ENCODE measurements at regions not wholly inside any gene's neighbourhood (a gene's known extent, or its start where the extent isn't known, plus 50 kb on each side); places are given as distances from the start of the nearest gene placed in this dataset.

DNA sequence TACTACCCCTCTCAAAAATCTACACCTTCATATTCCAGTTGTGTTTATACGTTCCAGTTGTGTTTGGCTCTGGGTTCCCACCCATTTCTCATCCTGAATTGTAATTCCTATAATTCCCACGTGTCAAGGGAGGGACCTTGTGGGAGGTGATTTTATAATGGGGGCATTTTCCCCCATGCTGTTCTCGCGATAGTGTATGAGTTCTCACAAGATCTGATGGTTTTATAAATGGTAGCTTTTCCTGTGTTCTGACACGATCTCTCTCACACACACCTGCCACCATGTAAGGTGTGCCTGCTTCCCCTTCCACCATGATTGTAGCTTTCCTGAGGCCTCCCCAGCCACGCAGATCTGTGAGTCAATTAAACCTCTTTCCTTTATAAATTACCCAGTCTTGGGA, 108.5 kb upstream of the ADAMTS16 start:
- H3K27ac ChIP-seq = no peak overlapping the region
- no peaks in the 10 kb centered on the region for H3K27me3 ChIP-seq
- intact Hi-C loops (cut with DNase I) = no loop called here
- H3K4me1 ChIP-seq = no peaks in the 10 kb centered on the region
- no peak for DNase-seq (ENCODE audit: low spot score in 2 of 2)
- TF ChIP-seq, protein P1, sequence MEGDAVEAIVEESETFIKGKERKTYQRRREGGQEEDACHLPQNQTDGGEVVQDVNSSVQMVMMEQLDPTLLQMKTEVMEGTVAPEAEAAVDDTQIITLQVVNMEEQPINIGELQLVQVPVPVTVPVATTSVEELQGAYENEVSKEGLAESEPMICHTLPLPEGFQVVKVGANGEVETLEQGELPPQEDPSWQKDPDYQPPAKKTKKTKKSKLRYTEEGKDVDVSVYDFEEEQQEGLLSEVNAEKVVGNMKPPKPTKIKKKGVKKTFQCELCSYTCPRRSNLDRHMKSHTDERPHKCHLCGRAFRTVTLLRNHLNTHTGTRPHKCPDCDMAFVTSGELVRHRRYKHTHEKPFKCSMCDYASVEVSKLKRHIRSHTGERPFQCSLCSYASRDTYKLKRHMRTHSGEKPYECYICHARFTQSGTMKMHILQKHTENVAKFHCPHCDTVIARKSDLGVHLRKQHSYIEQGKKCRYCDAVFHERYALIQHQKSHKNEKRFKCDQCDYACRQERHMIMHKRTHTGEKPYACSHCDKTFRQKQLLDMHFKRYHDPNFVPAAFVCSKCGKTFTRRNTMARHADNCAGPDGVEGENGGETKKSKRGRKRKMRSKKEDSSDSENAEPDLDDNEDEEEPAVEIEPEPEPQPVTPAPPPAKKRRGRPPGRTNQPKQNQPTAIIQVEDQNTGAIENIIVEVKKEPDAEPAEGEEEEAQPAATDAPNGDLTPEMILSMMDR (IDR thresholded peaks at IDR 0.05) = no peak
- no peaks in the 10 kb centered on the region for H3K36me3 ChIP-seq
- H3K4me3 ChIP-seq = no peak overlapping the region
- no peaks in the 10 kb centered on the region for H3K9me3 ChIP-seq

GRCh38 chr5:5037674-5038073, 102.5 kb upstream of the ADAMTS16 start:
- Histone ChIP-seq H3K27me3 (no peaks in the 10 kb centered on the region), H3K9me3 (no peaks in the 10 kb centered on the region), H3K36me3 (no peaks in the 10 kb centered on the region), H3K27ac (no peak overlapping the region), H3K4me3 (no peak overlapping the region), H3K4me1 (no peaks in the 10 kb centered on the region)
- no peak for DNase-seq (ENCODE audit: low spot score in 2 of 2)
- TF ChIP-seq, protein P1 (IDR thresholded peaks at IDR 0.05) = no peak
- intact Hi-C loops (cut with DNase I) = no loop called here

DNA sequence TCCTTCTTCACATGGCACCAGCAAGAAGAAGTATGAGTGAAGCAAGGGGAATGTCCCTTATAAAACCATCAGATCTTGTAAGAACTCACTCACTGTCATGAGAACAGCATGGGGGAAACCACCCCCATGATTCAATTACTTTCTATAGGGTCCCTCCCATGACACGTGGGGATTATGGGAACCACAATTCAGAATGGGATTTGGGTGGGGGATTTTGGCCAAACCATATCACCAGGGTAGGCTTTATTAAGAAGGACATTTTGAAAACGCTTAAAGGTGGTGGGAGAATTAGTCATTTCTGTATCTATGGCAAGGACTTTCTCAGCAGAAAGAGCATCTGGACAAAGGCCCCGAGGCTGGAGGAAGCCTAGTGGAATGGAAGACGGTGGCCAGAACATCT, 100.2 kb upstream of the ADAMTS16 start:
- no peaks in the 10 kb centered on the region for H3K36me3 ChIP-seq
- H3K4me1 ChIP-seq = no peaks in the 10 kb centered on the region
- TF ChIP-seq, protein P1 (IDR thresholded peaks at IDR 0.05) = no peak
- H3K4me3 ChIP-seq = no peak overlapping the region
- no peaks in the 10 kb centered on the region for H3K27me3 ChIP-seq
- intact Hi-C loops (cut with DNase I) = no loop called here
- DNase-seq (ENCODE audit: low spot score in 2 of 2) = no peak
- no peaks in the 10 kb centered on the region for H3K9me3 ChIP-seq
- H3K27ac ChIP-seq = no peak overlapping the region

DNA sequence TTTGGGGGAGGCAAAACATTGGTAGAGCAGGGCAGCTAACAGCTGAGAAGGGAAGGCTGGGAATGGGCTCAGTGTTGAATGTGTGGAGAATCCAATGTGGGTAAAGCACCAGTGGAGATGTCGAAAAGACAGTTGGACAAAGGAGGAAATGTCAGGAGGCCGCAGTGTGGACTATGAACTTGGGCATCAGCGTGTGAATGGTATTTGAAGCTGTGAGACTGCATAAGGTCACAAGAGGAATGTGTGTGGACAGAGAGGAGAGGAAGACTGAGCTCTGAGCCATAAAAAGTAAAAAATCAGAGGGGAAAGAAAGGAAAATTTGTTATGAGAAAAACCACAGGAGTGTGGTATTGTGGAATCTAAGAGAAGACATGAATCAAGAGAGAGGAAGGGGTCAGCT, 99.4 kb upstream of the ADAMTS16 start:
- Histone ChIP-seq H3K27ac (no peak overlapping the region), H3K36me3 (no peaks in the 10 kb centered on the region), H3K9me3 (no peaks in the 10 kb centered on the region), H3K4me3 (no peak overlapping the region), H3K4me1 (no peaks in the 10 kb centered on the region), H3K27me3 (no peaks in the 10 kb centered on the region)
- no peak for DNase-seq (ENCODE audit: low spot score in 2 of 2)
- TF ChIP-seq, protein P1 (IDR thresholded peaks at IDR 0.05) = no peak
- intact Hi-C loops (cut with DNase I) = no loop called here

GRCh38 chr5:5042806-5043205, 97.3 kb upstream of the ADAMTS16 start:
- Histone ChIP-seq H3K27me3 (no peaks in the 10 kb centered on the region), H3K9me3 (no peaks in the 10 kb centered on the region), H3K36me3 (no peaks in the 10 kb centered on the region), H3K27ac (no peak overlapping the region), H3K4me3 (no peak overlapping the region), H3K4me1 (no peaks in the 10 kb centered on the region)
- TF ChIP-seq, protein P1 (IDR thresholded peaks at IDR 0.05) = no peak
- intact Hi-C loops (cut with DNase I) = no loop called here
- no peak for DNase-seq (ENCODE audit: low spot score in 2 of 2)

- Histone ChIP-seq H3K36me3 (no peaks in the 10 kb centered on the region), H3K4me3 (no peak overlapping the region), H3K4me1 (no peaks in the 10 kb centered on the region), H3K27me3 (no peaks in the 10 kb centered on the region), H3K9me3 (no peaks in the 10 kb centered on the region), H3K27ac (no peak overlapping the region)
- DNase-seq (ENCODE audit: low spot score in 2 of 2) = no peak
- TF ChIP-seq, protein P1 (IDR thresholded peaks at IDR 0.05) = no peak
- intact Hi-C loops (cut with DNase I) = no loop called here
These were observed 96.8 kb upstream of the ADAMTS16 start for GRCh38 chr5:5043346-5043745.
